Panc1 (cell line): ENCODE measurements at regions not wholly inside any gene's neighbourhood (a gene's known extent, or its start where the extent isn't known, plus 50 kb on each side); places are given as distances from the start of the nearest gene placed in this dataset.
A peak's percentile ranks its signal among the peaks of the same experiment; 100 is the strongest.

Source experiments
- ATAC-seq: fragments of 200-7000 bp; cut with Tn5 transposase; 2 replicates; pipeline ENCODE4 v1.9.1; 2020; ENCODE audit warnings: mild to moderate bottlenecking, moderate library complexity
- BruUV-seq: library from RNA; stranded (reverse); fragments of 400-500 nt; replicated peaks from 2 replicates; lab custom pipeline; 2021; lab: Mats Ljungman, UMichigan
- CTCF ChIA-PET: fragments of 300-600 bp; sonication (Branson Sonifier 250); formaldehyde crosslinking; loops from one replicate; lab custom pipeline; 2022; ENCODE audit warnings: antibody characterized with exemption; lab: Charles Lee
- POLR2A ChIA-PET: fragments of 300-600 bp; sonication (Branson Sonifier 250); formaldehyde crosslinking; loops from one replicate; lab custom pipeline; 2022; ENCODE audit warnings: antibody characterized with exemption; lab: Charles Lee
- DNase-seq: peaks from one replicate; pipeline ENCODE4 v3.0.0-alpha.2; 2010; ENCODE audit warnings: low read depth, low spot score
- H3K27ac ChIP-seq: 2 replicates; pipeline ENCODE4 v1.5.1; 2011; ENCODE audit warnings: mild to moderate bottlenecking, low read length, inconsistent platforms
- H3K27me3 ChIP-seq: fragments of 200-500 bp; sonication (Bioruptor generic); 2 replicates; pipeline ENCODE4 v1.6.0; 2014; ENCODE audit warnings: low read length, inconsistent platforms; ENCODE audit not compliant: control insufficient read depth, insufficient read depth
- H3K36me3 ChIP-seq: fragments of 200-500 bp; sonication (Bioruptor generic); 2 replicates; pipeline ENCODE4 v1.5.1; 2014; ENCODE audit warnings: inconsistent platforms, mild to moderate bottlenecking, low read length, moderate library complexity; ENCODE audit not compliant: control insufficient read depth, insufficient read depth
- H3K4me1 ChIP-seq: 2 replicates; pipeline ENCODE4 v1.5.1; 2011; ENCODE audit warnings: inconsistent platforms, mild to moderate bottlenecking, low read length, moderate library complexity; ENCODE audit not compliant: control insufficient read depth, insufficient read depth
- H3K4me3 ChIP-seq, 2 experiments: 2 replicates each; pipeline ENCODE4 v1.5.1; 2011 to 2012; ENCODE audit warnings: low read depth in 2 of 2, low read length in 2 of 2, mild to moderate bottlenecking in 2 of 2, inconsistent platforms in 1 of 2, moderate library complexity in 1 of 2
- H3K9me3 ChIP-seq: fragments of 200-500 bp; sonication (Bioruptor generic); 2 replicates; pipeline ENCODE4 v1.5.1; 2014; ENCODE audit warnings: low read depth, mild to moderate bottlenecking, inconsistent platforms, low read length, moderate library complexity; ENCODE audit not compliant: control insufficient read depth, insufficient read depth
- CTCF ChIP-seq: fragments of 450-650 bp; IDR thresholded peaks from 2 replicates; pipeline ENCODE4 v1.5.1; 2017; ENCODE audit warnings: mild to moderate bottlenecking
- POLR2AphosphoS5 ChIP-seq: IDR thresholded peaks from 2 replicates; pipeline ENCODE4 v1.6.1; 2012; ENCODE audit warnings: mild to moderate bottlenecking, low read depth, low read length, moderate library complexity
- REST ChIP-seq, 2 experiments: IDR thresholded peaks; 2 replicates each; pipeline ENCODE4 v1.6.1; 2011 to 2012; ENCODE audit warnings: low read depth in 2 of 2, control low read depth in 1 of 2, low read length in 1 of 2, mild to moderate bottlenecking in 1 of 2, moderate library complexity in 1 of 2; ENCODE audit not compliant: insufficient read depth in 1 of 2
- SIN3A ChIP-seq: IDR thresholded peaks from 2 replicates; pipeline ENCODE4 v1.6.1; 2012; ENCODE audit warnings: low read depth, mild to moderate bottlenecking, low read length, moderate library complexity, borderline replicate concordance; ENCODE audit not compliant: insufficient read depth
- TCF7L2 ChIP-seq: IDR thresholded peaks from 2 replicates; pipeline ENCODE4 v1.6.1; 2011; ENCODE audit warnings: mild to moderate bottlenecking, low read depth, low read length, inconsistent platforms
- in situ Hi-C: cut with HindIII; loops from 2 replicates; pipeline ENCODE4 v1.10.0; 2016; ENCODE audit warnings: low sequenced_read_pairs, low pct_unique_long_range_greater_than_20kb
- intact Hi-C: fragments of 100-400 bp; cut with micrococcal nuclease; formaldehyde crosslinking; loops from one replicate; pipeline ENCODE4 v1.10.0; 2022; ENCODE audit not compliant: unreplicated experiment

GRCh38 chr10:129030996-129031843 is 435.8 kb upstream of the MGMT start:
- ATAC-seq (peak; percentile 98), DNase-seq (peak; percentile 18)
- intact Hi-C loops (loop anchor here (5.0 to 10.0 kb wide), 2 partner anchors 941 to 1094 kb away; no protein-coding TSS in a partner anchor), in situ Hi-C loops (no loop called here)
- Histone ChIP-seq H3K27ac (no peak overlapping the region), H3K9me3 (no peaks in the 10 kb centered on the region), H3K36me3 (no peaks in the 10 kb centered on the region), H3K27me3 (peaks cover 61% of the 10 kb centered on the region), H3K4me1 (no peaks in the 10 kb centered on the region), H3K4me3 (no peak overlapping the region)
- CTCF ChIA-PET, result no interaction called here
- BruUV-seq, result no TSS peak
- POLR2A ChIA-PET, result interaction anchor here (0.5 to 0.7 kb wide), 2 partner anchors 256 to 796 kb away, joined by 3 to 6 read pairs; no protein-coding TSS in a partner anchor
- TF ChIP-seq POLR2AphosphoS5, result no peak
- peak; percentile 97 for TF ChIP-seq CTCF
- no peak for TF ChIP-seq TCF7L2
- TF ChIP-seq REST (IDR thresholded peaks at IDR 0.05; ENCODE audit: insufficient read depth in 1 of 2, low read depth in 2 of 2, low read length in 1 of 2), result no peak

GRCh38 chr10:129031844-129032150 is 435.2 kb upstream of the MGMT start:
- TF ChIP-seq SIN3A (no peak), REST (IDR thresholded peaks at IDR 0.05; ENCODE audit: insufficient read depth in 1 of 2, low read depth in 2 of 2, low read length in 1 of 2) (no peak), CTCF (no peak; the same call in none of the 2 replicates), POLR2AphosphoS5 (no peak)
- Histone ChIP-seq H3K4me3 (no peak overlapping the region), H3K27ac (no peak overlapping the region), H3K27me3 (peaks cover 59% of the 10 kb centered on the region), H3K4me1 (no peaks in the 10 kb centered on the region), H3K36me3 (no peaks in the 10 kb centered on the region), H3K9me3 (no peaks in the 10 kb centered on the region)
- CTCF ChIA-PET, result no interaction called here
- DNase-seq, result no peak
- no TSS peak for BruUV-seq
- POLR2A ChIA-PET, result interaction anchor here (0.7 kb wide), 1 partner anchor 255 kb away, joined by 3 read pairs; no protein-coding TSS in a partner anchor
- intact Hi-C loops, result loop anchor here (5.0 to 10.0 kb wide), 2 partner anchors 941 to 1093 kb away; no protein-coding TSS in a partner anchor
- ATAC-seq, result no peak
- in situ Hi-C loops, result no loop called here
